HCT116 (cell line): ENCODE measurements at regions not wholly inside any gene's neighbourhood (a gene's known extent, or its start where the extent isn't known, plus 50 kb on each side); places are given as distances from the start of the nearest gene placed in this dataset.

Experiments used
- EZH2 ChIP-seq: fragments of 200-600 bp; sonication (generic); IDR thresholded peaks from 2 replicates; pipeline ENCODE4 v1.6.1; 2017; ENCODE audit warnings: antibody characterized with exemption, mixed run types
- EZH2phosphoT487 ChIP-seq: fragments of 200-600 bp; IDR thresholded peaks from 2 replicates; pipeline ENCODE4 v1.6.1; 2018; ENCODE audit warnings: antibody characterized with exemption, borderline replicate concordance
- POLR2A ChIP-seq: IDR thresholded peaks from 2 replicates; pipeline ENCODE4 v1.7.0; 2011; ENCODE audit warnings: borderline replicate concordance; ENCODE audit not compliant: insufficient read depth, insufficient read length; ENCODE audit errors: extremely low read depth
- POLR2AphosphoS5 ChIP-seq: IDR thresholded peaks from 2 replicates; pipeline ENCODE4 v1.6.1; 2011; ENCODE audit warnings: mild to moderate bottlenecking, low read depth, low read length, moderate library complexity
- SIN3A ChIP-seq: IDR thresholded peaks from 2 replicates; pipeline ENCODE4 v1.6.1; 2012; ENCODE audit warnings: low read depth
- YY1 ChIP-seq: IDR thresholded peaks from 2 replicates; pipeline ENCODE4 v1.6.1; 2011; ENCODE audit warnings: low read length, low read depth, moderate library complexity, mild to moderate bottlenecking; ENCODE audit not compliant: insufficient replicate concordance; ENCODE audit errors: extremely low read depth
- TF ChIP-seq, protein P1 (sequence below), 3 experiments: fragments of 200-600 bp in 1 of 3; sonication (generic) in 1 of 3; IDR thresholded peaks in 2 of 3; conservative IDR thresholded peaks in 1 of 3; 2 replicates each; pipeline ENCODE4 v1.5.1; 2012 to 2017; ENCODE audit warnings: low read depth in 2 of 3, low read length in 2 of 3, antibody characterized with exemption in 1 of 3, borderline replicate concordance in 1 of 3, control low read depth in 1 of 3, mild to moderate bottlenecking in 1 of 3, mixed read lengths in 1 of 3, mixed run types in 1 of 3, moderate library complexity in 1 of 3; ENCODE audit not compliant: insufficient read depth in 1 of 3
- TF ChIP-seq, protein P2 (sequence below): IDR thresholded peaks from 2 replicates; pipeline ENCODE4 v1.6.1; 2012; ENCODE audit warnings: low read depth
- TF ChIP-seq, protein P3 (sequence below): IDR thresholded peaks from 2 replicates; pipeline ENCODE4 v1.6.1; 2012

DNA sequence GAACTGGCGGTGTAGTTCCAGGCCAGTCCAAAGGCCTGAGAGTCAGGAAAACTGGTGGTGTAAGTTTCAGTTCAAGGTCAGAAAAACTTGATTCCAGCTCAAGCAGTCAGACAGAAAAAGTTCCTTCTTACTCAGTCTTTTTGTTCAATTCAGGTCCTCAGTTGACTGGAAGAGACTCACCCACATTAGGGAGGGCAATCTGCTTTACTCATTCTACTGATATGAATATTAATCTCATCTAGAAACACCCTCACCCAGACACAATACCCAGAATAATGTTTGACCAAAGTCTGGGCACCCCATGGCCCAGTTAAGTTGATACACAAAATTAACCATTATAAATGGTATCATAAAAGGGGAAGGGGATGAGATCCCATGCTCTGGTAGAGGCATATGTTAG lies 50.1 kb upstream of the LTA4H start:
- TF ChIP-seq, protein P1, sequence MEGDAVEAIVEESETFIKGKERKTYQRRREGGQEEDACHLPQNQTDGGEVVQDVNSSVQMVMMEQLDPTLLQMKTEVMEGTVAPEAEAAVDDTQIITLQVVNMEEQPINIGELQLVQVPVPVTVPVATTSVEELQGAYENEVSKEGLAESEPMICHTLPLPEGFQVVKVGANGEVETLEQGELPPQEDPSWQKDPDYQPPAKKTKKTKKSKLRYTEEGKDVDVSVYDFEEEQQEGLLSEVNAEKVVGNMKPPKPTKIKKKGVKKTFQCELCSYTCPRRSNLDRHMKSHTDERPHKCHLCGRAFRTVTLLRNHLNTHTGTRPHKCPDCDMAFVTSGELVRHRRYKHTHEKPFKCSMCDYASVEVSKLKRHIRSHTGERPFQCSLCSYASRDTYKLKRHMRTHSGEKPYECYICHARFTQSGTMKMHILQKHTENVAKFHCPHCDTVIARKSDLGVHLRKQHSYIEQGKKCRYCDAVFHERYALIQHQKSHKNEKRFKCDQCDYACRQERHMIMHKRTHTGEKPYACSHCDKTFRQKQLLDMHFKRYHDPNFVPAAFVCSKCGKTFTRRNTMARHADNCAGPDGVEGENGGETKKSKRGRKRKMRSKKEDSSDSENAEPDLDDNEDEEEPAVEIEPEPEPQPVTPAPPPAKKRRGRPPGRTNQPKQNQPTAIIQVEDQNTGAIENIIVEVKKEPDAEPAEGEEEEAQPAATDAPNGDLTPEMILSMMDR (IDR thresholded peaks at IDR 0.05 in 2 of 3, conservative IDR thresholded peaks at IDR 0.05 in 1 of 3; ENCODE audit: borderline replicate concordance in 1 of 3, insufficient read depth in 1 of 3, low read depth in 2 of 3, low read length in 2 of 3): no peak
- TF ChIP-seq POLR2A (no peak), SIN3A (no peak), POLR2AphosphoS5 (no peak), EZH2 (no peak), EZH2phosphoT487 (no peak), YY1 (no peak)
- TF ChIP-seq, protein P2, sequence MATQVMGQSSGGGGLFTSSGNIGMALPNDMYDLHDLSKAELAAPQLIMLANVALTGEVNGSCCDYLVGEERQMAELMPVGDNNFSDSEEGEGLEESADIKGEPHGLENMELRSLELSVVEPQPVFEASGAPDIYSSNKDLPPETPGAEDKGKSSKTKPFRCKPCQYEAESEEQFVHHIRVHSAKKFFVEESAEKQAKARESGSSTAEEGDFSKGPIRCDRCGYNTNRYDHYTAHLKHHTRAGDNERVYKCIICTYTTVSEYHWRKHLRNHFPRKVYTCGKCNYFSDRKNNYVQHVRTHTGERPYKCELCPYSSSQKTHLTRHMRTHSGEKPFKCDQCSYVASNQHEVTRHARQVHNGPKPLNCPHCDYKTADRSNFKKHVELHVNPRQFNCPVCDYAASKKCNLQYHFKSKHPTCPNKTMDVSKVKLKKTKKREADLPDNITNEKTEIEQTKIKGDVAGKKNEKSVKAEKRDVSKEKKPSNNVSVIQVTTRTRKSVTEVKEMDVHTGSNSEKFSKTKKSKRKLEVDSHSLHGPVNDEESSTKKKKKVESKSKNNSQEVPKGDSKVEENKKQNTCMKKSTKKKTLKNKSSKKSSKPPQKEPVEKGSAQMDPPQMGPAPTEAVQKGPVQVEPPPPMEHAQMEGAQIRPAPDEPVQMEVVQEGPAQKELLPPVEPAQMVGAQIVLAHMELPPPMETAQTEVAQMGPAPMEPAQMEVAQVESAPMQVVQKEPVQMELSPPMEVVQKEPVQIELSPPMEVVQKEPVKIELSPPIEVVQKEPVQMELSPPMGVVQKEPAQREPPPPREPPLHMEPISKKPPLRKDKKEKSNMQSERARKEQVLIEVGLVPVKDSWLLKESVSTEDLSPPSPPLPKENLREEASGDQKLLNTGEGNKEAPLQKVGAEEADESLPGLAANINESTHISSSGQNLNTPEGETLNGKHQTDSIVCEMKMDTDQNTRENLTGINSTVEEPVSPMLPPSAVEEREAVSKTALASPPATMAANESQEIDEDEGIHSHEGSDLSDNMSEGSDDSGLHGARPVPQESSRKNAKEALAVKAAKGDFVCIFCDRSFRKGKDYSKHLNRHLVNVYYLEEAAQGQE: no peak
- TF ChIP-seq, protein P3, sequence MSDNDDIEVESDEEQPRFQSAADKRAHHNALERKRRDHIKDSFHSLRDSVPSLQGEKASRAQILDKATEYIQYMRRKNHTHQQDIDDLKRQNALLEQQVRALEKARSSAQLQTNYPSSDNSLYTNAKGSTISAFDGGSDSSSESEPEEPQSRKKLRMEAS: no peak
